ENCODE measurements at regions not wholly inside any gene's neighbourhood (a gene's known extent, or its start where the extent isn't known, plus 50 kb on each side); places are given as distances from the start of the nearest gene placed in this dataset.

GRCh38 chr13:87923753-87924152, 252.6 kb downstream of the SLITRK5 start:
- Histone ChIP-seq H3K27me3 (ENCODE audit: insufficient read depth, insufficient read length) (no peaks in the 10 kb centered on the region), H3K4me1 (ENCODE audit: insufficient read depth, insufficient read length) (no peaks in the 10 kb centered on the region), H3K9me3 (ENCODE audit: insufficient read depth, low read length) (no peaks in the 10 kb centered on the region), H3K9ac (ENCODE audit: insufficient read length, low read depth) (no peak overlapping the region), H3K36me3 (ENCODE audit: insufficient read depth, insufficient read length, low read length) (no peaks in the 10 kb centered on the region), H3K4me3 (ENCODE audit: insufficient read length, low read depth) (no peak overlapping the region)
- DNase-seq (ENCODE audit: low read depth, low spot score) = no peak
- TF ChIP-seq SUZ12 (IDR thresholded peaks at IDR 0.05; ENCODE audit: extremely low read depth, insufficient read depth, insufficient read length) (no peak), YY1 (IDR thresholded peaks at IDR 0.05; ENCODE audit: insufficient read depth, insufficient read length) (no peak), ZNF274 (IDR thresholded peaks at IDR 0.05; ENCODE audit: low read depth, low read length) (no peak)

DNA sequence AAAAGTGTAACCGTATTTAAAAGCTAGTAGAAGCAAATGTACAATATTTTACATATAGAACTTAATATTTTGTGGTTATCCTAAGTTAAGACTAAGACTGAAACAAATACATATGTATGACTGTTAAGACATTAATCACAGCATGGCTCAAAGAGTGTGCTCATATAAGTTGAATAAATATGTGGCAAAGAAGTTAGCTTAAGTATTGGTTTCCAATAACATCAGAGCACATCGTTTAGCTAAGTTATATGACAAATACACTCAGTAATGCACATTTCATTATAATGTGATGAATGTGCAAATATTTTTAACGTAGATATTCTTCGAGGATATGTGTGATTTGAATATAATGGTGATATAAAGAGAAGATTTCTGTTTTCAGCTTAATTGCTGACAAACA, 253.8 kb downstream of the SLITRK5 start:
- no peaks in the 10 kb centered on the region for H3K4me1 ChIP-seq (ENCODE audit: insufficient read depth, insufficient read length)
- H3K9me3 ChIP-seq (ENCODE audit: insufficient read depth, low read length) = no peaks in the 10 kb centered on the region
- H3K36me3 ChIP-seq (ENCODE audit: insufficient read depth, insufficient read length, low read length) = no peaks in the 10 kb centered on the region
- TF ChIP-seq ZNF274 (IDR thresholded peaks at IDR 0.05; ENCODE audit: low read depth, low read length) (no peak), YY1 (IDR thresholded peaks at IDR 0.05; ENCODE audit: insufficient read depth, insufficient read length) (no peak), SUZ12 (IDR thresholded peaks at IDR 0.05; ENCODE audit: extremely low read depth, insufficient read depth, insufficient read length) (no peak)
- no peak overlapping the region for H3K9ac ChIP-seq (ENCODE audit: insufficient read length, low read depth)
- DNase-seq (ENCODE audit: low read depth, low spot score) = no peak
- no peaks in the 10 kb centered on the region for H3K27me3 ChIP-seq (ENCODE audit: insufficient read depth, insufficient read length)
- no peak overlapping the region for H3K4me3 ChIP-seq (ENCODE audit: insufficient read length, low read depth)

GRCh38 chr13:87940776-87941175, 269.6 kb downstream of the SLITRK5 start:
- DNase-seq (ENCODE audit: low read depth, low spot score) = no peak
- TF ChIP-seq ZNF274 (IDR thresholded peaks at IDR 0.05; ENCODE audit: low read depth, low read length) (no peak), SUZ12 (IDR thresholded peaks at IDR 0.05; ENCODE audit: extremely low read depth, insufficient read depth, insufficient read length) (no peak), YY1 (IDR thresholded peaks at IDR 0.05; ENCODE audit: insufficient read depth, insufficient read length) (no peak)
- H3K9ac ChIP-seq (ENCODE audit: insufficient read length, low read depth) = no peak overlapping the region
- no peaks in the 10 kb centered on the region for H3K4me1 ChIP-seq (ENCODE audit: insufficient read depth, insufficient read length)
- H3K36me3 ChIP-seq (ENCODE audit: insufficient read depth, insufficient read length, low read length) = no peaks in the 10 kb centered on the region
- H3K4me3 ChIP-seq (ENCODE audit: insufficient read length, low read depth) = no peak overlapping the region
- H3K27me3 ChIP-seq (ENCODE audit: insufficient read depth, insufficient read length) = no peaks in the 10 kb centered on the region
- H3K9me3 ChIP-seq (ENCODE audit: insufficient read depth, low read length) = no peaks in the 10 kb centered on the region

DNA sequence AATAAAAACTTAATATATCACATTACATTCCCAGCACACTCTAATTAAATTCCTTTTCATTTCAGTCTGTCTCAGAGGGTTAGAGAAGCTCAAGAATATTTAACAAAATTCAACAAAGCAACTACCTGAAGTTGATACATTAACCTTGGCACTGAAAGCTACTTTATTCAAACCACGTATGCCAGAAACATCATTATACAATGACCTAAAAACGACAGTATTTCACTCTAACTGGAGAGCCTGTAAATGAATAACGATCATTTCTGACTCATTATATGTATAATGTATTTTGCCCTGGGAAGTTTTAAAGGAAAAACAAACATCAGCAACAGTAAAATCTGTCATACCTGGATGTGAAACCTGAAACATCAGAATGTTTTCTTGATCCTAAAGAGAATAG, 270.1 kb downstream of the SLITRK5 start:
- Histone ChIP-seq H3K4me3 (ENCODE audit: insufficient read length, low read depth) (no peak overlapping the region), H3K9me3 (ENCODE audit: insufficient read depth, low read length) (no peaks in the 10 kb centered on the region), H3K36me3 (ENCODE audit: insufficient read depth, insufficient read length, low read length) (no peaks in the 10 kb centered on the region), H3K4me1 (ENCODE audit: insufficient read depth, insufficient read length) (no peaks in the 10 kb centered on the region), H3K9ac (ENCODE audit: insufficient read length, low read depth) (no peak overlapping the region), H3K27me3 (ENCODE audit: insufficient read depth, insufficient read length) (no peaks in the 10 kb centered on the region)
- TF ChIP-seq YY1 (IDR thresholded peaks at IDR 0.05; ENCODE audit: insufficient read depth, insufficient read length) = no peak
- no peak for TF ChIP-seq ZNF274 (IDR thresholded peaks at IDR 0.05; ENCODE audit: low read depth, low read length)
- TF ChIP-seq SUZ12 (IDR thresholded peaks at IDR 0.05; ENCODE audit: extremely low read depth, insufficient read depth, insufficient read length) = no peak
- DNase-seq (ENCODE audit: low read depth, low spot score) = no peak

DNA sequence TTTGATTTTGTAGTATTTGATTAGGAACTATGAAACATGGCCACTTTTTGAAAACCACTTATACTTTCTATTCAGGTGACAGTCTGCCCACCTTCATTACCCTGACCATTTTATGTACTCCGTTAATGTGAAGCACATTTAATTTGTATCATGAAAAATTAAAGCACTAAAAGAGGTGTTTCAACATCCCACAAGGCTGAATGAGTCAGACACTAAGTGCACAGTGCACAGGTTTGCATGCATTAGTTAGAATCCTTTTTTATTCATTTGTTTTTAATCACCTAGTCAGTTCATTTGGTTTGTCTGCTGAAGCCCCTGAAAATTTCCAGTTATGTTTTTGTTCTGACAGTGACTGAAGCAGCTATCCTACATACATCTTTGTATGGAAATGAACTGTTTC, 271.0 kb downstream of the SLITRK5 start:
- H3K9me3 ChIP-seq (ENCODE audit: insufficient read depth, low read length) = no peaks in the 10 kb centered on the region
- no peak for TF ChIP-seq ZNF274 (IDR thresholded peaks at IDR 0.05; ENCODE audit: low read depth, low read length)
- TF ChIP-seq YY1 (IDR thresholded peaks at IDR 0.05; ENCODE audit: insufficient read depth, insufficient read length) = no peak
- no peak for TF ChIP-seq SUZ12 (IDR thresholded peaks at IDR 0.05; ENCODE audit: extremely low read depth, insufficient read depth, insufficient read length)
- no peak overlapping the region for H3K9ac ChIP-seq (ENCODE audit: insufficient read length, low read depth)
- H3K27me3 ChIP-seq (ENCODE audit: insufficient read depth, insufficient read length) = no peaks in the 10 kb centered on the region
- H3K4me3 ChIP-seq (ENCODE audit: insufficient read length, low read depth) = no peak overlapping the region
- DNase-seq (ENCODE audit: low read depth, low spot score) = no peak
- H3K4me1 ChIP-seq (ENCODE audit: insufficient read depth, insufficient read length) = no peaks in the 10 kb centered on the region
- H3K36me3 ChIP-seq (ENCODE audit: insufficient read depth, insufficient read length, low read length) = no peaks in the 10 kb centered on the region

GRCh38 chr13:87944038-87944437, 272.9 kb downstream of the SLITRK5 start:
- TF ChIP-seq SUZ12 (IDR thresholded peaks at IDR 0.05; ENCODE audit: extremely low read depth, insufficient read depth, insufficient read length) (no peak), ZNF274 (IDR thresholded peaks at IDR 0.05; ENCODE audit: low read depth, low read length) (no peak), YY1 (IDR thresholded peaks at IDR 0.05; ENCODE audit: insufficient read depth, insufficient read length) (no peak)
- H3K9me3 ChIP-seq (ENCODE audit: insufficient read depth, low read length) = no peaks in the 10 kb centered on the region
- DNase-seq (ENCODE audit: low read depth, low spot score) = no peak

GRCh38 chr13:87952377-87952776, 281.2 kb downstream of the SLITRK5 start:
- TF ChIP-seq SUZ12 (IDR thresholded peaks at IDR 0.05; ENCODE audit: extremely low read depth, insufficient read depth, insufficient read length) (no peak), YY1 (IDR thresholded peaks at IDR 0.05; ENCODE audit: insufficient read depth, insufficient read length) (no peak), ZNF274 (IDR thresholded peaks at IDR 0.05; ENCODE audit: low read depth, low read length) (no peak)
- Histone ChIP-seq H3K4me1 (ENCODE audit: insufficient read depth, insufficient read length) (no peaks in the 10 kb centered on the region), H3K9ac (ENCODE audit: insufficient read length, low read depth) (no peak overlapping the region), H3K36me3 (ENCODE audit: insufficient read depth, insufficient read length, low read length) (no peaks in the 10 kb centered on the region), H3K27me3 (ENCODE audit: insufficient read depth, insufficient read length) (no peaks in the 10 kb centered on the region), H3K9me3 (ENCODE audit: insufficient read depth, low read length) (no peaks in the 10 kb centered on the region), H3K4me3 (ENCODE audit: insufficient read length, low read depth) (no peak overlapping the region)
- no peak for DNase-seq (ENCODE audit: low read depth, low spot score)

More at GRCh38 chr13:87944038-87944437, 272.9 kb downstream of the SLITRK5 start:
- no peaks in the 10 kb centered on the region for H3K27me3 ChIP-seq (ENCODE audit: insufficient read depth, insufficient read length)
- no peaks in the 10 kb centered on the region for H3K36me3 ChIP-seq (ENCODE audit: insufficient read depth, insufficient read length, low read length)
- H3K4me1 ChIP-seq (ENCODE audit: insufficient read depth, insufficient read length) = no peaks in the 10 kb centered on the region
- H3K4me3 ChIP-seq (ENCODE audit: insufficient read length, low read depth) = no peak overlapping the region
- no peak overlapping the region for H3K9ac ChIP-seq (ENCODE audit: insufficient read length, low read depth)
